Muscle of back (tissue), 3 donors: ENCODE measurements at regions not wholly inside any gene's neighbourhood (a gene's known extent, or its start where the extent isn't known, plus 50 kb on each side); places are given as distances from the start of the nearest gene placed in this dataset.

Experiments used
- DNase-seq, 3 donors: peaks; one replicate each; pipeline versions ENCODE4 v3.0.0 to v3.0.0-alpha.2; 2013

DNA sequence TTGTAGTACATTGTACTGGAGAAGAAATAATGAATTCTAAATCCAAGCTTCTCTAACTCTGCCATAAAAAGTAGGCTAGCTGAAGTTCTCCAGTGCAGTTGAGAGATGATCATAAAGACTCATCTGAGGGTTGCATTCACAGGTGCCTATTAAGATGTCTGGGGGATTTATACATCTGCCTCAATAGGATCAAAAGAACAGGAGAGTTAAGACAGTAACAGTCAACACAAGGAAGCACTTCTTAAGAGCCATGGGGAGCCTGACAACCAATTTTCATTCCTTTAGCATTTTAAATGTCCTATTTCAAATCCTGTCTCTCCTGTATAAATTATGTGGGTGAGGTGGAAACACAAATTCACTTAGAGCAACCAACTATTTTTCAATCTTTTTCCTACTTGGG, 432.4 kb upstream of the NWD2 start:
- DNase-seq = peak in 1 of 3 donors; percentile 7

DNA sequence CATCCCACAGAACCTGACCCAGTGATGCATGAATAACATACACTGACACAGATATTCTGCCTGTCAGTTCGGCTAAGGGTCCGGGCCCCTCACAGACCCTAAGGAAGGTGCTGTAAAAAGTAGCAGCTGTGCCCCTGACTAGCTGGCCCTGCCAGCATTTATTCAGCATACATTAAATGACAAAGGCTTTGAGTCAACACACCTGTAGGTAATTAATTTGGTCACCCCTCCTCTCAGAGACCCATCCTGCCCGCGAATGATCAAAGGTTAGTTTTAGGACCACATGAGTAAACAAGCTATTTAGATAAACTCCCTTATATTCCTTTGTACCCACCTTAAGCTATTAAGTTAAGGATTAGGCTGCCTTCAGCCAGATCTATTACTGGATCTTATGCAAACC, 429.0 kb upstream of the NWD2 start:
- DNase-seq = no peak

DNA sequence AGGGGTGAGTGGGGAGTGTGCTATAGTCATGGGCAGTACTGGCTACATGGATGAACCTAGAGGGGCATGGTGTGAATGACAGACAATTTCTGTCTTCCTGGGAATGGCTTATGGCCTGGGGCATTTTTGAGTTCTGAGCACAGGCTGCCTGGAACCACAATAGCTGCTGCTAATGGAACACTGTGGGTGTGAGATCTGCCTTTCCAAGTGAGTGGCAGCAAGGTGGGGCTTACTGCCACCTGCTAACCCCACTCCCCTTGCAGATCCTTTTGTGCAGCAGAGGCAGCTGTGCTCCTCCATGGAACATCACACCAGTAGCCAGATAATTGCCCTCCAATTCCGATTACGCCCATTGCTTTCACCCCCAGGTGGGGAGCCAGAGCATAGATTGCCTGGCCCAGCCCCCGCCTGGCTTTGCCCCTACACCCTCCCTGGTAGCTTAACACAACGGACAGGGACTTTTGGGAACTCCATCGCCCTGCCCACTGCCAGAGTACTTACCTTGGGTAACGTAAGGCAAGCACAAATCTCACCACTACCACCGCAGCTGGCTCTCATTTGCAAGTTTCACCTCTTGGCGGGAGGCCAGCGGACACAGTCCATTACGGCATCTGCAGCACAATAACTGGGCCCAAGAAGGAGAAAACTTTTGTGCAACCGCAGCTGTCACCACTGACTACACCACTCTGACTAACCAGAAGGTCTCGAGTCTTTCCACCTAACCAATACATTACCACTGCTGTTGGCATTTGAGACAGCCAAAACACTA, 421.2 kb upstream of the NWD2 start:
- DNase-seq = no peak

DNA sequence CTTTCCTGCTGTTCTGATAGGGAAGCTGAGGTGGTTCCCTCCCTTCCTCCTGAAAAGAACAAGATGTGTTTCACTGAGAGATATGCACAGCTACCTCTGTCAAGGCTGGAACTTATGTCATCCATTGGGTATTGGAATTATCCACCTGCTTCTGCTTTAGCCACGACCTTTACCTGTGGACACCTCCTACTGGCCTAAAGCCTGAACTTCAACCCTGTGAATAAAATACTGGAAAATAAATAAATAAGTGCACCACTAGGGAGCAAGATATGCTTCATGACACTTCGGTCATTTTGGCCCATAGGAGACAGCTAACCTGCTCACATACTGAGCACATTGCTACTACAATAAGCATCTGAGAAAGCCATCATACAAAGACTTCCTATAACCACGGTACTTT, 419.9 kb upstream of the NWD2 start:
- DNase-seq = no peak

DNA sequence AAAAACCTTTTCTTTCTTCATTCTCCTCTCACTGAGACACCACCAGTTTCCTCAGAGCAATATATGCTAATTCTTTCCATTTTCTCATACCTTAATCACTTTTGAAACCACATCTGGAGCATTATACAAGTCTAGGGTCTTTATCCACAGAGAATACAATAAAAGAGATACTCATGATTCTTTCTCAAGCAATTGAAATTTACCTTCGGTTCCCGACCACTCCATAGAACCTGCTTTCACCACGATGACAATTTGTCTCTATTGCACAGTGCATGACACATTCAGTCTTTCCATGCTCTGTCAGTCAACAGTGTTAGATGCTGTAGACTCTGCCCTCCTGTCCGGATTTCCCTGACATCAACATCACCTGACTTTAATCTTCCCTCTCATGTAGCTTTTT, 409.3 kb upstream of the NWD2 start:
- no peak for DNase-seq

DNA sequence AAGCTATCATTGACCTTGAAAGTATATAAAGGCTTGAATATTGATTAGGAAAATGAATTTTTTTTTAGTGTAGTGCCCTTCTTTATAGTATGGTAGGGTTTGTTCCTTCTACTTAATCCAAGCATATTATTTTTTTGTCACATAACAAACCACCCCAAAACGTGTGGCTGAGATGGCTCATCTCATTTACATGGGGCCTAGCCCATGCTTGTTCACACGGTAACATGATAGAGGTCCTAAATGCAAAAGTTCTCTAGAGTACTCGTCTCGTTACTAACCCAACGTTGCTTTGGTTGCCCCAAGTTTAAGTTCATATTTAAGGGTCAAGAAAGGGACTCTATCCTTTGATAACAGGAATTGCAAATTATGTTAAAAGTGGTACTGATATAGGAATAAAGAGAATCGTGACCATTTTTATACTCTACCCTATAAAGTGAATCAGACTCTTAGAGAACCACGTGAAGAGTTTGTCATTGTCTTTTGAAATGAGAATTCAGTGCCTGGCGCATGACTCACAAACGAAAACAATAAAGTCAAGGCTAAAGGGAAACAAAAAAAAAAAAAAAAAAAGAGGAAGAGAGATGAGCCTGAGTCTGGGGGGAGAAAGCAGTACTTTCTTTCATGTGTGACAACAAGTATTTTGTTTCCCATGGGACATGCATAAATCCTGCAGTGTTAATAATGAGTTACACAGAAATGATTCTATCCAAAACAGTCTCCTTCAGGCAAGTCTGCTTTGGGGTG, 402.8 kb upstream of the NWD2 start:
- DNase-seq = no peak

DNA sequence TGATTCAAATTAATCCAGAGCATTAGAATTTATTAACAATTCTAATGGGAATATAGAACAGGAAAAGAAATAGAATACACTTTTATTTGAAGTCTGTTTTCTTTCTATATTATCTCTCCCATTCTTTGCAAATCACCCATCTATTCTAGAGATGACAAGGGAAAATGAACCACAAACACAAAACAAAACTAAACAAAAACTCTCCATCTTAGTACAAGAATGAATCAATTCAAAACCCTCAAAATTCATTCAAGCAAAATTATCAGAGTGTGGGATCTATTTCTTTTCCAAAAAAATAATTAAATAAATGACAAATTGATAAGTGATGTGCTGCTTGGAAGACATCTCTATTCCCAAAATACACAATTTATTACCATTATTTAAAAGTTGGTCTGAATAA, 400.1 kb upstream of the NWD2 start:
- DNase-seq = no peak

DNA sequence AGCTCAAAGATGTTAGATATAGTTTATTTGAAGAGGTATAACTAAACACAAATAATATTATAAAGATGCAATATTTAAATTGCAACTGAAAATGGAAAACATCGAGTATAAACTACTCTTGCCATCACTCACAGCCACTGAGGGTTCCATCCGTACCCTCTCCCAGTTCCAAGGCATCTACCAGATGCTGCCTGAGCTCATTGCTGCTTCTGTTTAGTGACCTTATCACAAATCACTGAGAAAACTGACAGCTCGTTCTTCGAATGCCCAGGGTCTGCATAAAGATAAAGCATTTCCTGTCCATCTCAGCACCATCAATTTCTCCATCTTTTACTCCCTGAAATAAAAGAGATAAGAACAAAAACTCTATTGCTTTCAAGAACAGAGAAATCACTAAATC, 391.7 kb upstream of the NWD2 start:
- no peak for DNase-seq

DNA sequence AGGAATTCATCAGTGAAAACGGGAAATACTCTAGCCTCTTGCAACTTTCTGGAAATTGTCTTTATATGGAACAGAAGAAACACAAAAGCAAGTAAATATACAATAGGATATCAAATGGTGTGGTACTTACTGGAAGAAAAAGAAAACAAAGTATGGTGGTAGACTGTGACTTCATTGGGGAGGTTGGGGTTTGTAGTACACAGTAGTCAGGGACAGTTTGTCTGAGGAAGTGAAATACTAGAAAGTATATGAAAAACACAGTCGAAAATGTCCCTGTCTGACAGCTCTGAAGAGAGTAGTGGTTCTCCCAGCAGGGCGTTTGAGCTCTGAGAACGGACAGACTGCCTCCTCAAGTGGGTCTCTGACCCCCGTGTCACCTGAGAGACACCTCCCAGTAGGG, 390.0 kb upstream of the NWD2 start:
- DNase-seq = no peak

DNA sequence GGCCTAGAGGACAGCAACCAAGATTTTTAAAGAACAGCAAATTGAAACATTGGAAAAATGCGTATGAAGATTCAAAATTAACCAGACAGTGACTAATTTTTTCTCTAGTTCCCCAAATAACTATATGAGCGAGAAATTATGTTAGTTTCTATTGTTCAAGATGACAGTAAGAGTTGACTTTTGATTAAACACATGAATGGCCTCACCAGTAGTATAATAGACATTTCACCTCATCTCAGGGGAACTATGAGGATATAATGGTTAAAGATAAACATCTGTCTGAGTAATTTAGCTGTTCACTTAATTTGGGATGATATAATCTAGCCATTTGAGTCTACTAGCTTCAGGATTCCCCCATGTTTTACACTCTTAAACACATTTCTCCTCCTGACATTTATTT, 380.9 kb upstream of the NWD2 start:
- no peak for DNase-seq

DNA sequence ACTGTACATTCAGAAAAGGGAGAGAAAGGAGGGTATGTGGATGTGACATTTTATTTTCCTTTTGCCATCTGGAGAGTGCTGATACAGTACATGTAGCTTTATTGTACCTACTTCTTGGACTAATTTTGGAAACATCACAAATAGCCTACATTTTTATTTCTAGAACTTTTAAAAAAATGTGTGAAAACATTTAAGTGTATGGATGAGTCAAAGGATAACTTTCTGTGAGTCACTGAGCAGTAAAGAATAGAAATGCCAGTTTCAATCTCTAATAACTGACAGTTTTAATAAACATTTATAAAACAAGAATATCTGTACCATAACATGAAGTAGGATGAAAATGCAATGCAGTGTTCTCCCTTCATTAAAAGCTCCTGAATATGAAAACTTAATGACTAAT, 374.4 kb upstream of the NWD2 start:
- DNase-seq = no peak

DNA sequence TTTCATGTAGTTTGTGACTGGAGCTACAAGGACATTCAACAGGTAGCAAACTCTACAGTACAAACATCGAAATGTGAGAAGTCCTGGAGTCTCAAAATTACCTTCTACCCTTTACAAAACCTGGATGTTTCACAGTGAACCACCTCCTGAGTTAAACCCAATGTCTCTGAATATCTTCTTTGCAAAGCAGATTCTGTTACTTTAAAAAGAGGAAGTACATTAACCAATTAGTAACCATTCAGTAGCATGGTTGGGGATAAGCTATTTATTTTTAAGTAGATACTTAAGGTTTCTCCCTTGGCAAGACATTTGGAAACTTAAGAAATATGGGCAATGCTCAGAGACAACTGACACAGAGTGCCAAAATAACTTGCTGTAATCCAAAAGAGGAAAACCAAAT, 371.9 kb upstream of the NWD2 start:
- DNase-seq = no peak

DNA sequence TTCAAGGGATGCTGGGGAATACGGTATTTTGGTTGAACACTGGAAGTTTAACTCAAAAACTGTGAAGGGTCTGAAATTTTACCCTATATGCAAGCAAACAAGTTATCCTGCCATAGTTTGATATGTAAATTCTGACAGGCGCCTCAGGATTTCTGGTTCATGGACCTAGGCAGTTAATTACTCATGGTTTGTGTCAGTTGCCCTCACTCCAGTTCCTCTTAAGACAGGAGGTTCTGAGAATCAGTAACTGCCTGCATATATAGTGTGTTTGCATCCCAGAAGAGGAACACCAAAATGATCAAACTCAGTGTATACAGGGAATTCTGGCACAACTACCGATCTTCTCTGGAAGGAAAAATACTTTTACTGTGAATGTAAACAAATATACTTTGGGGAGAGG, 360.4 kb upstream of the NWD2 start:
- no peak for DNase-seq

DNA sequence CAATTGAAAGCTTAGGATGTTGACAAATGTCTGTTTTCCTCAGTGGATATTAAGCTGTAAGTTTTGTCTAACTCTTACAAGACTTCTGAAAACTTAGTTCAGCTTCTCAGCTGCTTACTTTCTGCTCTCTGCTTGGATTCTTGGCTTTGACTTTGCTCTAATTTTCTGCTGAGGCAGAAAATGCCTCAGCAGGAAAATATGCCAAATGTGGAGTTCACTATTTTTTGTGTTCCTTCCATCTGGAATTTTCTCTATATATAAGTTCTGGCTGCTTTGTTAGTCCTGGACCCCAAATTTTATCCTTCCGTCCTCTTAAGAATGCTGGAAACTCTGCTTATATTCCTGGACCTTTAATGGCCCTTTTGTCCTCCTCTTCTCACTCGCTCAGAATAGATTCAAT, 352.6 kb upstream of the NWD2 start:
- peak; percentile 6 to 78 (median 55) for DNase-seq

DNA sequence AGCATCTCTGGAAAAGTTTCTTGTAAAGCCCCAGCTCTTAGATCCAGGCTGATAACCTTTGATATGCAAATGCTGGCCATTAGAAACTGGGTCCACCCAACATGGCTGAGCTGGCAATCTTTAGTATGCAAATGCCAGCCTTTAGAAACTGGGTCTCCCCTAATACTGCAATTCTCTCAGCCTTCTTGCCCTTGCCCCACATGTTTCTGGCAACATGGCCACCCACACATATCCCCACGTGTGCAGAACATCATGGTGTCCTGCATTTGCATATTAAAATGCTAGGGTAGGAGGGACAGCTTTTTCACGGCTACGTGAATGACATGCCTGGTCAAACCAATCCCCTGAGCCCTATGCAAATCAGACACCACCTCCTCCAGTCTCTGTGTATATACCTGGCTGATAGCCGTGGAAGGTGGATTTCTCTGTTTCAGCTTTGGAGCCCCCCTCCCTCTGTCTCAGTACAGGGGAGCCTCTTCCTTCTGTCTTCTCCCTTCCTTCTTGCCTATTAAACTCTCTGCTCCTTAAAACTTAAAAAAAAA, 344.0 kb upstream of the NWD2 start:
- no peak for DNase-seq

DNA sequence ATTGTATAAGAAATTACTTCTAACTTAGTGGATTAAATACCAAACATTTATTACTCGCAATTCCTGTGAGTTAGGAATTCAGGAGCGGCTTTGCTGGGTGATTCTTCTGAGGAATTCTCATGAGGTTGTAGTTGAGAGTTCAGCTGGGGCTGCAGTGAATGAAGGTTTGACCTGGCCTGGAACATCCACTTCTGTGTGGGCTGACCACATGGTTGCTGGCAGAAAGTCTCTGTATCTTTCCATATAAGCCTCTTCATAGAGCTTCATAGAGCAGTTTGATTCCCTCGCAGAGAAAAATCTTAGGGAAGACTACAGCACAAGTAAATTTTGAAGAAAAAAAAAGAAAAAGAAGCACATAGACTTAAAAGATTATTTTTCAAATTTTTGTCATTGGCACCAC, 339.7 kb upstream of the NWD2 start:
- peak in 1 of 3 donors; percentile 23 for DNase-seq

DNA sequence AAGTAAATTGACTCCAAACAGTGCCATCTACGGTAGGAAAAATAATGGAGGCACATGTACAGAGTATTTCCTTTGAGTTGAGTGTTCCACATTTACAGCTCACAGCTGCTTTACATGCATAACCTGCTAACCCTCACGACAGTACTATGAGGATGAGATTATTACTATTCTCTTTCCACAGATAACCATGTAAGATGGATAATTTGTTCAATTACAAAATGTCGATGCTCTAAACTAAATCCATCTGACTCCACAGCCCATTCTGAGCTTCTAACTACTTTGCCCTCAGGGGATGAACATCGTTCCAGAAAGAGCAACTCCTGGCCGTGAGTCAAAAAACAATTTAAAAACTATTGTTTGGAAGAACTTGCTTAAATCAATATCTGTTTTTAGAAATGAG, 330.4 kb upstream of the NWD2 start:
- DNase-seq = peak in 1 of 3 donors; percentile 40

DNA sequence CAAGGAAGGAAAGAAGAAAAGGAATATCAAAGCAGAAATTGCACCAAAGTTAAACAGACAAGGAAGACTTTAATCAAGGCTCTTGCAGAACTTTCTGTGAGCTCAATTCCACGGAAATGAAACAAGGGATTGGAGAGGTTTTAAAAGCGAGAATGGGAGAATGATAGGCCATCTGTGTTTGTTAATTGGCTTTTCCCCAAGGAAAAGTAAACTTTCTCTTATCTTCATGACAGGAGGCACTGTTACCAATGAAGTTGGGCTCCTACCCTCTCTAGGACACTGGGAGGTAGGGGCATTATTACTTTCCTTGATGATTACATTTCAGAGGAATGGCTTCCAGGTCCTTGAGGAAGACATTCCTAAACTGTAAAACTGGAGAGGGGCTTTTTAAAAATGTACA, 328.8 kb upstream of the NWD2 start:
- DNase-seq = no peak

DNA sequence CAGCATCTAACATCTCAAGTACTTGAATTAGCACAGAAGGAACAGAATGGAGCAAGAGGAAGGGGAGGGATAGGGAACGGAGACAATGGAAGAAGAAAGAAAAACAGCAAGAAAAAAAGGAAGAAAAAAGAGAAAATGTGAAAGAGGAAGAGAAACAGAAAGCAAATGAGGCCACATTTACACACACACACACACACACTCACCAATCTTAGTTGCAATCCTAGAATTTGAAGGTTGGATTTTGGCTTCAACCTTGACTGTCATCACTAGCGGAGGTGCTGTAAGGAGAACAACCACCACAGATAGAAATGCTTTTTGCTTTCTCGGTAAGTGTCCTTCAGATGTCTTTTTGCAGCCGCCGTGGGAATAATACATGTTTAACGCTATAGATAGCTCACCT, 327.1 kb upstream of the NWD2 start:
- DNase-seq = no peak

DNA sequence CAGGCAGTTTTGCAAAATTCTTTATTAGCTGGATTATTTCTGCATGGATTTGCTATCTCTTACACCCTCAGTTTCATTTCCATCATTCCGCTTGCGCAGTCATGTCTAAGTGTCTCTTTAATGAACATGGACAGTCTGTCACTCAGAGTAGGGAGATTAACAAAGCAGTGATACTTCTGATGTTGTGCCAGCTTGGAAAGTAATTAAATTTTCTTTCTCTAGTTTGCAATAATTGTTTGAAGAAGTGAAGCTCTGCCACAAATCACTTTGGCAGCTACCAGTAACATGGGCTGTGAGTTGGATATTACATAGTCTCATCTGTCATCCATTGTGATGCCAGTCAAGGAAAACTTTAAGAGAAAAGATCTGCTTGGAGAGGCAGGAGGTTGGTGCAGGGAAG, 324.8 kb upstream of the NWD2 start:
- DNase-seq = no peak

DNA sequence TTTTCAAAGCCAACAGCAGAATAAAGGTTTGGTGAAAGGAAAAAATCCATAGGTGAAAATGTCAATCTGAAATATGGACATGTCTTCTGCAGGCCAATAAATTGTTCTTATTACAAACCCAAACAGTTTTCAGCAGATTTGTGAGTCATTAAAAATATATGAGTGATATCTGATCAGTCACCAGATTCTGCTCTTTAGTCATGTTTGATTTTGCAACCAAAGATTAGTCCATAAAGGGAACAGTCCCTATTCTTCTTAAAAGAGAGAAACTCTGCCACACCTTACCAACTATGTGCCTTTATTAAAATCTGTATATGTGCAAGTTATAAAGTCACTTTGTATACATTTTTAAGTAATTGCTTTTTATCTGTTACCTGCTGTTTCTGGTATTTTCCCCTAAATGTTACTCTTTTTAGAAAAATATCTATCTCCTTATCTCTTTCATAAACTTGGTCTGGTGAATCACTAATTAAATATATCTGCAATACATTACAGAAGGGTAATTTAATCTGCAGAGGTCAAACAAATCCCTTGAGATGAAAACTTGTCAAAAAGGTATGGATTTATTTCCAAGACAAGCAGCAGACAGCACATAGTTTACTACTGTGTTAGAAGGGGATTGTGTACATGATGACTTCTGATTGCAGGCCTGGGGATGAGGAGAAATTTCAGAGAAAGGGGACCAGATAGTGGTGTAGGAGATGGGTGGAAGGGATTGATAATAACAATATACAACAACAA, 322.9 kb upstream of the NWD2 start:
- DNase-seq = no peak

DNA sequence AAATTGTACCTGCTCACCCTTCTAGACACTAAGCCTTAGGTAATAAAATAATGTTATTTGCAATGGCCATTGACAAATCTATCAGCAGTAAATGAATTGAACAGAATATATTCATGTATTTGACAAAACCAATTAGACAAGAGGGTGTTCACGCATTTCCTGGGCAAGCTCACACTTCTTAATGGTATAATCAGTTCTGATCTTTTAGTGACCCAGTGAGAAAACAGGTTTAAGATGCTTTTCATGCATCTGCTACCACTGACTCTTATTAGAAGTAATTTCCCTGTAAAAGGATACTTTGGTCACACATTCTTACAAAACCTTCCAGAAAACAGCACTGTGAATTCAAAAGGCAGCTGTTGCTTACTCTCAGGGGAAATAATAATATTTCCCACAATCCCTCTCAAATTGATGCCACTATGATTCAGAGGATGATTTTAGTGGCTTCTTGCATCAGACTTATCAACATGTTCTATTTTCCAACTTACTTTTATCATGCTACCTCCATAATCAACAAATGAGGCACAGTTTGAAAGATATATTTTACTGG, 313.9 kb upstream of the NWD2 start:
- peak in 1 of 3 donors; percentile 43 for DNase-seq
